Left ventricle myocardium inferior (tissue), 1 donor: ENCODE measurements at regions not wholly inside any gene's neighbourhood (a gene's known extent, or its start where the extent isn't known, plus 50 kb on each side); places are given as distances from the start of the nearest gene placed in this dataset.
"Not testable (repeated sequence)": the region's sequence is repeated elsewhere in the genome, so short reads cannot be mapped to it uniquely, and the experiment has no call there.

Source experiments
- DNase-seq: peaks from one replicate; pipeline ENCODE4 v3.0.0-alpha.2; 2020
- H3K27ac ChIP-seq: fragments of 200-600 bp; replicated peaks from 2 replicates; pipeline ENCODE4 v1.8.0; 2021
- H3K27me3 ChIP-seq: fragments of 200-600 bp; 2 replicates; pipeline ENCODE4 v1.8.0; 2021; ENCODE audit warnings: low read depth
- H3K36me3 ChIP-seq: fragments of 200-600 bp; 2 replicates; pipeline ENCODE4 v1.8.0; 2021
- H3K4me1 ChIP-seq: fragments of 200-600 bp; 2 replicates; pipeline ENCODE4 v1.8.0; 2021
- H3K4me3 ChIP-seq: fragments of 200-600 bp; 2 replicates; pipeline ENCODE4 v1.8.0; 2021; ENCODE audit warnings: mild to moderate bottlenecking, moderate library complexity
- H3K9me3 ChIP-seq: fragments of 200-600 bp; replicated peaks from 2 replicates; pipeline ENCODE4 v1.8.0; 2021
- intact Hi-C: fragments of 100-400 bp; cut with micrococcal nuclease; formaldehyde crosslinking; loops from one replicate; pipeline ENCODE4 v1.11.0; 2022
- TF ChIP-seq, protein P1 (sequence below): fragments of 200-600 bp; IDR thresholded peaks from 2 replicates; pipeline ENCODE4 v1.8.0; 2021; ENCODE audit warnings: antibody characterized with exemption, mild to moderate bottlenecking, borderline replicate concordance
- donor health status: DM: no; HTN: yes; CAD: no; lungs with severe emphysema.

DNA sequence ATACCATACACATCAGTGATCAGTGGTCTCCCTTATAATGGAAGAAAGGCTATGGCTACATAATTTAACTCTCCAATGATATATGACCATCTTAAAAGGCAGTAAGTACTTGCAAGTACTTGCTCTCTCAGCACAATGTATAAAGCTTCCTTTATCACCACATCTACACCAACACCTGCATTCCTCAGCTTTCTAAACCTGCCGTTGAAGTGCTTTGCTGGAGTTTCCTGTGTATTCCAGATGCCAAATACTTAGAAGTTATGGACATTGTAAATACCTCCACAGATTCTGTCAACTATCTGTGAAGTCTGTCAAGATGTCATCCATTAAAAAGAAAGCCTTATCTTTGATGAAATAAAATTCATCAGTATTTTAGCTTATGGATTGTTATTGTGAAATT is 335.0 kb upstream of the GALNTL6 start:
- Histone ChIP-seq H3K4me1 (no peaks in the 10 kb centered on the region), H3K27me3 (no peaks in the 10 kb centered on the region), H3K36me3 (no peaks in the 10 kb centered on the region), H3K27ac (no peak overlapping the region), H3K9me3 (no peaks in the 10 kb centered on the region), H3K4me3 (no peak overlapping the region)
- TF ChIP-seq, protein P1, sequence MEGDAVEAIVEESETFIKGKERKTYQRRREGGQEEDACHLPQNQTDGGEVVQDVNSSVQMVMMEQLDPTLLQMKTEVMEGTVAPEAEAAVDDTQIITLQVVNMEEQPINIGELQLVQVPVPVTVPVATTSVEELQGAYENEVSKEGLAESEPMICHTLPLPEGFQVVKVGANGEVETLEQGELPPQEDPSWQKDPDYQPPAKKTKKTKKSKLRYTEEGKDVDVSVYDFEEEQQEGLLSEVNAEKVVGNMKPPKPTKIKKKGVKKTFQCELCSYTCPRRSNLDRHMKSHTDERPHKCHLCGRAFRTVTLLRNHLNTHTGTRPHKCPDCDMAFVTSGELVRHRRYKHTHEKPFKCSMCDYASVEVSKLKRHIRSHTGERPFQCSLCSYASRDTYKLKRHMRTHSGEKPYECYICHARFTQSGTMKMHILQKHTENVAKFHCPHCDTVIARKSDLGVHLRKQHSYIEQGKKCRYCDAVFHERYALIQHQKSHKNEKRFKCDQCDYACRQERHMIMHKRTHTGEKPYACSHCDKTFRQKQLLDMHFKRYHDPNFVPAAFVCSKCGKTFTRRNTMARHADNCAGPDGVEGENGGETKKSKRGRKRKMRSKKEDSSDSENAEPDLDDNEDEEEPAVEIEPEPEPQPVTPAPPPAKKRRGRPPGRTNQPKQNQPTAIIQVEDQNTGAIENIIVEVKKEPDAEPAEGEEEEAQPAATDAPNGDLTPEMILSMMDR: no peak
- no peak for DNase-seq
- intact Hi-C loops: no loop called here

DNA sequence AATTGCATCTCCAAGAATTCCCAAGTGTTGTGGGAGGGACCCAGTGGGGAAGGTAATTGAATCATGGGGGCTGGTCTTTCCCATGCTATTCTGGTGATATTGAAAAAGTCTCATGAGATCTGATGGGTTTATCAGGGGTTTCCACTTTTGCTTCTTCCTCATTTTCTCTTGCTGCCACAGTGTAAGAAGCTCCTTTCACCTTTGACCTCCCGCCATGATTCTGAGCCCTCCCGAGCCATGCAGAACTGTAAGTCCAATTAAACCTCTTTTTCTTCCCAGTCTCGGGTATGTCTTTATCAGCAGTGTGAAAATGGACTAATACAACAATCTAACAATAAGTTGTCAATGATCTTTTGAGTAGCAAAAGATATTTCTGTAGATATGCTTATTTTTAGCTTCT is 338.1 kb upstream of the GALNTL6 start:
- intact Hi-C loops, H3K9me3 ChIP-seq: not testable (repeated sequence)

DNA sequence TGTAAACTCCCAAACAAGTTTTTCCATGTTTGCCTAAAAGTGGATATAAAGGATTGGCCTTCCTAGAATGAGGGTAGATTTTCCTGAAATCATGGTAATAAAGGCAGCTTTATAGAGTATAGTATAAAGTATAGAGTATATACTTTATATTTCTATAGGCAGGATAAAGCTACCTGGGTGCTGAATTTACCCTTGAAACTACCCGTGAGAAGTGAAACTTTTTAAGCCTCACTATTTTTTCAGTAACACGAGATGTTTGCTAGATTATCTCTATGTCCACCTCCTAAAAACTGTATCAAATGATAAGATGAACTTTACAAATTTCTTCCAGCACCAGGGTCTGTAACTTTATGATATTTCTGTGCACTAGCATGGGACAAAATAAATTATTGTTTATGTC is 340.0 kb upstream of the GALNTL6 start:
- Histone ChIP-seq H3K4me1 (no peaks in the 10 kb centered on the region), H3K4me3 (no peak overlapping the region), H3K36me3 (no peaks in the 10 kb centered on the region), H3K9me3 (no peaks in the 10 kb centered on the region), H3K27me3 (no peaks in the 10 kb centered on the region), H3K27ac (no peak overlapping the region)
- TF ChIP-seq, protein P1: no peak
- intact Hi-C loops: no loop called here
- no peak for DNase-seq

More for the DNA sequence above, 338.1 kb upstream of the GALNTL6 start:
- H3K36me3 ChIP-seq, H3K4me3 ChIP-seq, H3K27ac ChIP-seq, H3K4me1 ChIP-seq, DNase-seq, H3K27me3 ChIP-seq: not testable (repeated sequence)

DNA sequence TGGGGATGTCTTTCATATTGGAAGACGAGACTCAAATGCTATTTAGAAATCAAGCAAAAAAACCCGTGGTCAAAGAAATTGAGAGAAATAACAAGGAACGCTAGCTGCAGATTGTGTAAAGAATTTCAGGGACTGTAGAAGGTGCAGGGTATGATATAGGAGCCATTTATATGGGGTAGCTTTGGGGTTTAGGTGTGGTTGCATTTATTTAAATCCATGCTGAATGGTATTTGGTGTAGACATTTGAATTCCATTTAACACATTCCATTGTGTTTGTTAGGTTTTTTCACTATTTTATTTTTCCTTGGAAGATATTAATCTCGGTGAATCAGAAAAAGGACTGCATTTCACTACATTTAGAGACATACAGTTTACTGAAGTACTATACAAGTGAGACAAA is 341.0 kb upstream of the GALNTL6 start:
- no peak overlapping the region for H3K4me3 ChIP-seq
- no peaks in the 10 kb centered on the region for H3K27me3 ChIP-seq
- no peak overlapping the region for H3K27ac ChIP-seq
- intact Hi-C loops: no loop called here
- TF ChIP-seq, protein P1: no peak
- no peaks in the 10 kb centered on the region for H3K4me1 ChIP-seq
- H3K9me3 ChIP-seq: no peaks in the 10 kb centered on the region
- H3K36me3 ChIP-seq: no peaks in the 10 kb centered on the region
- DNase-seq: no peak

DNA sequence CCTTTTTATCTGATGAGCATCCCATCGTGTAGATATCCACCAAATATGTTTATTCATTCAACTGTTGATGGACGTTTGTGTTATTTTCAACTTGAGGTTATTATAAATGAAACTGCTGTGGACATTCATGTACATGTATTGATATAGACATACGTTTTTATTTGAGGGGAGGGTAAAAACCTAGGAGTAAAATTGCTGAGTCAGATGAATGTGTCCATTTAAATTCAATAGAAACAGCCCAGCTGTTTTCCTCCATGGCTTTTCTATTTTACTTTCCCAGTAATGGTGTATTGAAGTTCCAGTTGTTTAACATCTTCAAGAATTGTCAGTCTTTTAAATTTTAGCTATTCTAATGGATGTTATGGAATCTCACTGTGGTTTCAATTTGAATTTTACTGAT is 348.7 kb upstream of the GALNTL6 start:
- Histone ChIP-seq H3K4me1 (no peaks in the 10 kb centered on the region), H3K9me3 (peaks cover 8% of the 10 kb centered on the region), H3K36me3 (no peaks in the 10 kb centered on the region), H3K4me3 (no peak overlapping the region), H3K27me3 (no peaks in the 10 kb centered on the region), H3K27ac (no peak overlapping the region)
- TF ChIP-seq, protein P1: no peak
- no peak for DNase-seq
- intact Hi-C loops: no loop called here

DNA sequence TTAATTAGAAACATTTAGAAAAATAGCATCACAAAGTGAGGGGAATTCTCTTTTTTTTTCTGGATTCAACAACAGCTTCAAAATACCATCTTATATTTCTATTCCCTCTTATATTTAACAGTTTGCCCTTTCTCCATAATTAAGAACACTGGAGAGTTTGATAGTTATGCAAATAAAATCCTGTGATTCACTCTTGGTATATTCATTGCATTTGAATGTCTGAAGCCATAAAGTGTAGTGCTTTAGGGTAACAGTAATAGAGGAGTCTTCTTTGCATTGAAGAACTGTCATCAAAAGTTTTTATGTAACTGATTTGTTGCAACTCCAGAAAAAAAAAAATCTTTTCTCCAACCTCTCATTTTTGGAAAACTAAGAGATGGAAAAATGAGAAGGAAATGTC is 352.0 kb upstream of the GALNTL6 start:
- Histone ChIP-seq H3K36me3 (no peaks in the 10 kb centered on the region), H3K4me3 (no peak overlapping the region), H3K4me1 (no peaks in the 10 kb centered on the region), H3K9me3 (peaks cover 21% of the 10 kb centered on the region), H3K27me3 (no peaks in the 10 kb centered on the region), H3K27ac (no peak overlapping the region)
- intact Hi-C loops: no loop called here
- TF ChIP-seq, protein P1: no peak
- DNase-seq: no peak
